ENCODE measurements at regions not wholly inside any gene's neighbourhood (a gene's known extent, or its start where the extent isn't known, plus 50 kb on each side); places are given as distances from the start of the nearest gene placed in this dataset.

- TF ChIP-seq CTCF (conservative IDR thresholded peaks at IDR 0.05) (peak; percentile 72), EZH2 (IDR thresholded peaks at IDR 0.05; ENCODE audit: low read depth) (no peak)
Measured at GRCh38 chr17:79400989-79401703, 209.7 kb downstream of the RBFOX3 start.
